K562 (cell line): ENCODE measurements at regions not wholly inside any gene's neighbourhood (a gene's known extent, or its start where the extent isn't known, plus 50 kb on each side); places are given as distances from the start of the nearest gene placed in this dataset.

Source experiments
- HNRNPLL ChIP-seq: fragments of 200-400 bp; formaldehyde crosslinking; IDR thresholded peaks from 2 replicates; pipeline ENCODE4 v1.6.1; 2017; ENCODE audit warnings: low read length, low read depth, mild to moderate bottlenecking; ENCODE audit not compliant: poor library complexity, severe bottlenecking
- ILK ChIP-seq: fragments of 450-650 bp; IDR thresholded peaks from 2 replicates; pipeline ENCODE4 v1.6.1; 2016; ENCODE audit warnings: missing genetic modification characterization, low read depth, mild to moderate bottlenecking, missing compliant biosample characterization, moderate library complexity, borderline replicate concordance
- MEF2A ChIP-seq: IDR thresholded peaks from 2 replicates; pipeline ENCODE4 v1.6.1; 2011; ENCODE audit warnings: low read depth, mild to moderate bottlenecking, low read length, moderate library complexity; ENCODE audit not compliant: control insufficient read depth
- SETDB1 ChIP-seq: IDR thresholded peaks from one replicate; pipeline ENCODE4 v1.6.1; 2012; ENCODE audit warnings: low read length, control low read depth, inconsistent platforms
- SMAD1 ChIP-seq: fragments of 150-350 bp; IDR thresholded peaks from 2 replicates; pipeline ENCODE4 v1.6.1; 2014; ENCODE audit warnings: low read length, low read depth; ENCODE audit not compliant: partially characterized antibody
- SMC3 ChIP-seq: conservative IDR thresholded peaks from 2 replicates; pipeline ENCODE4 v1.6.1; 2011; ENCODE audit warnings: low read depth, low read length, improper control_type of control experiment; ENCODE audit not compliant: insufficient read depth
- STAG1 ChIP-seq: sonication (generic); formaldehyde crosslinking; IDR thresholded peaks from 2 replicates; pipeline ENCODE4 v1.5.0; 2020; ENCODE audit warnings: missing genetic modification reagents, borderline replicate concordance
- ZNF140 ChIP-seq: fragments of 250-450 bp; sonication (Bioruptor Pico); IDR thresholded peaks from 2 replicates; pipeline ENCODE4 v1.8.0; 2021; ENCODE audit warnings: moderate library complexity, mild to moderate bottlenecking, inconsistent platforms
- ZNF212 ChIP-seq: fragments of 450-650 bp; formaldehyde crosslinking; IDR thresholded peaks from 2 replicates; pipeline ENCODE4 v1.4.0; 2020; ENCODE audit warnings: mild to moderate bottlenecking
- TF ChIP-seq, protein P1 (sequence below): fragments of 200-600 bp; sonication (generic); IDR thresholded peaks from one replicate; pipeline ENCODE4 v1.6.1; 2012; ENCODE audit warnings: mild to moderate bottlenecking, low read depth, low read length, inconsistent platforms

- TF ChIP-seq, protein P1, sequence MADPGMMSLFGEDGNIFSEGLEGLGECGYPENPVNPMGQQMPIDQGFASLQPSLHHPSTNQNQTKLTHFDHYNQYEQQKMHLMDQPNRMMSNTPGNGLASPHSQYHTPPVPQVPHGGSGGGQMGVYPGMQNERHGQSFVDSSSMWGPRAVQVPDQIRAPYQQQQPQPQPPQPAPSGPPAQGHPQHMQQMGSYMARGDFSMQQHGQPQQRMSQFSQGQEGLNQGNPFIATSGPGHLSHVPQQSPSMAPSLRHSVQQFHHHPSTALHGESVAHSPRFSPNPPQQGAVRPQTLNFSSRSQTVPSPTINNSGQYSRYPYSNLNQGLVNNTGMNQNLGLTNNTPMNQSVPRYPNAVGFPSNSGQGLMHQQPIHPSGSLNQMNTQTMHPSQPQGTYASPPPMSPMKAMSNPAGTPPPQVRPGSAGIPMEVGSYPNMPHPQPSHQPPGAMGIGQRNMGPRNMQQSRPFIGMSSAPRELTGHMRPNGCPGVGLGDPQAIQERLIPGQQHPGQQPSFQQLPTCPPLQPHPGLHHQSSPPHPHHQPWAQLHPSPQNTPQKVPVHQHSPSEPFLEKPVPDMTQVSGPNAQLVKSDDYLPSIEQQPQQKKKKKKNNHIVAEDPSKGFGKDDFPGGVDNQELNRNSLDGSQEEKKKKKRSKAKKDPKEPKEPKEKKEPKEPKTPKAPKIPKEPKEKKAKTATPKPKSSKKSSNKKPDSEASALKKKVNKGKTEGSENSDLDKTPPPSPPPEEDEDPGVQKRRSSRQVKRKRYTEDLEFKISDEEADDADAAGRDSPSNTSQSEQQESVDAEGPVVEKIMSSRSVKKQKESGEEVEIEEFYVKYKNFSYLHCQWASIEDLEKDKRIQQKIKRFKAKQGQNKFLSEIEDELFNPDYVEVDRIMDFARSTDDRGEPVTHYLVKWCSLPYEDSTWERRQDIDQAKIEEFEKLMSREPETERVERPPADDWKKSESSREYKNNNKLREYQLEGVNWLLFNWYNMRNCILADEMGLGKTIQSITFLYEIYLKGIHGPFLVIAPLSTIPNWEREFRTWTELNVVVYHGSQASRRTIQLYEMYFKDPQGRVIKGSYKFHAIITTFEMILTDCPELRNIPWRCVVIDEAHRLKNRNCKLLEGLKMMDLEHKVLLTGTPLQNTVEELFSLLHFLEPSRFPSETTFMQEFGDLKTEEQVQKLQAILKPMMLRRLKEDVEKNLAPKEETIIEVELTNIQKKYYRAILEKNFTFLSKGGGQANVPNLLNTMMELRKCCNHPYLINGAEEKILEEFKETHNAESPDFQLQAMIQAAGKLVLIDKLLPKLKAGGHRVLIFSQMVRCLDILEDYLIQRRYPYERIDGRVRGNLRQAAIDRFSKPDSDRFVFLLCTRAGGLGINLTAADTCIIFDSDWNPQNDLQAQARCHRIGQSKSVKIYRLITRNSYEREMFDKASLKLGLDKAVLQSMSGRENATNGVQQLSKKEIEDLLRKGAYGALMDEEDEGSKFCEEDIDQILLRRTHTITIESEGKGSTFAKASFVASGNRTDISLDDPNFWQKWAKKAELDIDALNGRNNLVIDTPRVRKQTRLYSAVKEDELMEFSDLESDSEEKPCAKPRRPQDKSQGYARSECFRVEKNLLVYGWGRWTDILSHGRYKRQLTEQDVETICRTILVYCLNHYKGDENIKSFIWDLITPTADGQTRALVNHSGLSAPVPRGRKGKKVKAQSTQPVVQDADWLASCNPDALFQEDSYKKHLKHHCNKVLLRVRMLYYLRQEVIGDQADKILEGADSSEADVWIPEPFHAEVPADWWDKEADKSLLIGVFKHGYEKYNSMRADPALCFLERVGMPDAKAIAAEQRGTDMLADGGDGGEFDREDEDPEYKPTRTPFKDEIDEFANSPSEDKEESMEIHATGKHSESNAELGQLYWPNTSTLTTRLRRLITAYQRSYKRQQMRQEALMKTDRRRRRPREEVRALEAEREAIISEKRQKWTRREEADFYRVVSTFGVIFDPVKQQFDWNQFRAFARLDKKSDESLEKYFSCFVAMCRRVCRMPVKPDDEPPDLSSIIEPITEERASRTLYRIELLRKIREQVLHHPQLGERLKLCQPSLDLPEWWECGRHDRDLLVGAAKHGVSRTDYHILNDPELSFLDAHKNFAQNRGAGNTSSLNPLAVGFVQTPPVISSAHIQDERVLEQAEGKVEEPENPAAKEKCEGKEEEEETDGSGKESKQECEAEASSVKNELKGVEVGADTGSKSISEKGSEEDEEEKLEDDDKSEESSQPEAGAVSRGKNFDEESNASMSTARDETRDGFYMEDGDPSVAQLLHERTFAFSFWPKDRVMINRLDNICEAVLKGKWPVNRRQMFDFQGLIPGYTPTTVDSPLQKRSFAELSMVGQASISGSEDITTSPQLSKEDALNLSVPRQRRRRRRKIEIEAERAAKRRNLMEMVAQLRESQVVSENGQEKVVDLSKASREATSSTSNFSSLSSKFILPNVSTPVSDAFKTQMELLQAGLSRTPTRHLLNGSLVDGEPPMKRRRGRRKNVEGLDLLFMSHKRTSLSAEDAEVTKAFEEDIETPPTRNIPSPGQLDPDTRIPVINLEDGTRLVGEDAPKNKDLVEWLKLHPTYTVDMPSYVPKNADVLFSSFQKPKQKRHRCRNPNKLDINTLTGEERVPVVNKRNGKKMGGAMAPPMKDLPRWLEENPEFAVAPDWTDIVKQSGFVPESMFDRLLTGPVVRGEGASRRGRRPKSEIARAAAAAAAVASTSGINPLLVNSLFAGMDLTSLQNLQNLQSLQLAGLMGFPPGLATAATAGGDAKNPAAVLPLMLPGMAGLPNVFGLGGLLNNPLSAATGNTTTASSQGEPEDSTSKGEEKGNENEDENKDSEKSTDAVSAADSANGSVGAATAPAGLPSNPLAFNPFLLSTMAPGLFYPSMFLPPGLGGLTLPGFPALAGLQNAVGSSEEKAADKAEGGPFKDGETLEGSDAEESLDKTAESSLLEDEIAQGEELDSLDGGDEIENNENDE, result no peak
- TF ChIP-seq ILK (tag) (no peak), HNRNPLL (no peak), SETDB1 (no peak), MEF2A (no peak), STAG1 (CRISPR knock-in tag) (no peak), SMAD1 (no peak), SMC3 (no peak), ZNF140 (CRISPR knock-in tag) (no peak), ZNF212 (CRISPR knock-in tag) (no peak)
Observed at GRCh38 chr16:87141402-87141801, 175.8 kb downstream of the C16orf95 start (continued).
